ENCODE measurements at regions not wholly inside any gene's neighbourhood (a gene's known extent, or its start where the extent isn't known, plus 50 kb on each side); places are given as distances from the start of the nearest gene placed in this dataset.

- POLR2A ChIA-PET (ENCODE audit: unreplicated experiment) = no interaction called here
- H2AFZ ChIP-seq (ENCODE audit: low read length) = peak overlapping the region; percentile 64
- intact Hi-C loops (cut with micrococcal nuclease) = loop anchor here (5.0 to 10.0 kb wide), 4 partner anchors 383 to 1220 kb away; no protein-coding TSS in a partner anchor
These were observed 193.9 kb upstream of the SNX7 start for GRCh38 chr1:98467586-98467985.

GRCh38 chr1:98467122-98467521, 194.4 kb upstream of the SNX7 start:
- 0 out of 2 replicates have a peak, but pooled peaks have one; percentile 13 for ATAC-seq
- H3K9me3 ChIP-seq (ENCODE audit: low read length) = no peaks in the 10 kb centered on the region
- POLR2A ChIA-PET (ENCODE audit: unreplicated experiment) = no interaction called here
- H2AFZ ChIP-seq (ENCODE audit: low read length) = peak overlapping the region; percentile 64; the same call in 1 of the 2 replicates
- intact Hi-C loops (cut with micrococcal nuclease) = loop anchor here (5.0 to 10.0 kb wide), 4 partner anchors 382 to 1220 kb away; no protein-coding TSS in a partner anchor
- TF ChIP-seq EZH2phosphoT487 (IDR thresholded peaks at IDR 0.05; ENCODE audit: borderline replicate concordance, low read length) = no peak
- H3K79me2 ChIP-seq (ENCODE audit: low read length) = no peaks in the 10 kb centered on the region
- H3K9ac ChIP-seq (ENCODE audit: low read length) = peak overlapping the region; percentile 35; the same call in 1 of the 2 replicates
- H3K27me3 ChIP-seq (ENCODE audit: low read length) = no peaks in the 10 kb centered on the region
- CTCF ChIA-PET = interaction anchor here (0.6 kb wide), 1 partner anchor 136 kb away, joined by 3 read pairs; no protein-coding TSS in a partner anchor
- no peak for DNase-seq
- no peak overlapping the region for H3K4me3 ChIP-seq (ENCODE audit: low read length)
- H3K36me3 ChIP-seq (ENCODE audit: low read depth, low read length) = no peaks in the 10 kb centered on the region
- H3K27ac ChIP-seq (ENCODE audit: low read length) = peak overlapping the region; percentile 7; the same call in 1 of the 2 replicates
- peaks cover 16% of the 10 kb centered on the region for H3K4me1 ChIP-seq (ENCODE audit: insufficient read depth, low read length)
- H4K20me1 ChIP-seq (ENCODE audit: low read length) = no peaks in the 10 kb centered on the region
- 0 out of 2 replicates have a peak overlapping the region, but pooled peaks have one; percentile 11 for H3K4me2 ChIP-seq (ENCODE audit: low read length)
- no TSS peak for BruUV-seq (replicated peaks)
- H3K9me2 ChIP-seq (replicated peaks; ENCODE audit: low read length) = no peaks in the 10 kb centered on the region
- no peaks in the 10 kb centered on the region for H3F3A ChIP-seq (ENCODE audit: low read length, unreplicated experiment)

More at GRCh38 chr1:98467586-98467985, 193.9 kb upstream of the SNX7 start:
- no peaks in the 10 kb centered on the region for H3K9me3 ChIP-seq (ENCODE audit: low read length)
- no peaks in the 10 kb centered on the region for H4K20me1 ChIP-seq (ENCODE audit: low read length)
- peak overlapping the region; percentile 23; the same call in 1 of the 2 replicates for H3K4me2 ChIP-seq (ENCODE audit: low read length)
- H3K4me3 ChIP-seq (ENCODE audit: low read length) = no peak overlapping the region
- no peaks in the 10 kb centered on the region for H3K27me3 ChIP-seq (ENCODE audit: low read length)
- no peaks in the 10 kb centered on the region for H3F3A ChIP-seq (ENCODE audit: low read length, unreplicated experiment)
- no peaks in the 10 kb centered on the region for H3K9me2 ChIP-seq (replicated peaks; ENCODE audit: low read length)
- CTCF ChIA-PET = interaction anchor here (0.6 to 1.2 kb wide), 2 partner anchors 136 to 414 kb away, joined by 3 to 6 read pairs; no protein-coding TSS in a partner anchor
- H3K79me2 ChIP-seq (ENCODE audit: low read length) = no peaks in the 10 kb centered on the region
- no peaks in the 10 kb centered on the region for H3K36me3 ChIP-seq (ENCODE audit: low read depth, low read length)
- H3K27ac ChIP-seq (ENCODE audit: low read length) = peak overlapping the region; percentile 7; the same call in 1 of the 2 replicates
- no TSS peak for BruUV-seq (replicated peaks)
- no peak for TF ChIP-seq EZH2phosphoT487 (IDR thresholded peaks at IDR 0.05; ENCODE audit: borderline replicate concordance, low read length)
- TF ChIP-seq EZH2 (IDR thresholded peaks at IDR 0.05; ENCODE audit: low read length, unreplicated experiment) = no peak
- TF ChIP-seq CTCF (conservative IDR thresholded peaks at IDR 0.05; ENCODE audit: low read depth, low read length) = no peak
- ATAC-seq = peak; percentile 48
- peak; percentile 13 for DNase-seq
- peaks cover 16% of the 10 kb centered on the region for H3K4me1 ChIP-seq (ENCODE audit: insufficient read depth, low read length)
- peak overlapping the region; percentile 35 for H3K9ac ChIP-seq (ENCODE audit: low read length)

GRCh38 chr1:98461873-98462385, 199.6 kb upstream of the SNX7 start:
- POLR2A ChIA-PET (ENCODE audit: unreplicated experiment) = no interaction called here
- Histone ChIP-seq H3K27me3 (ENCODE audit: low read length) (no peaks in the 10 kb centered on the region), H3K9me3 (ENCODE audit: low read length) (no peaks in the 10 kb centered on the region), H3K79me2 (ENCODE audit: low read length) (no peaks in the 10 kb centered on the region), H3K4me3 (ENCODE audit: low read length) (no peak overlapping the region), H4K20me1 (ENCODE audit: low read length) (no peaks in the 10 kb centered on the region), H3K4me2 (ENCODE audit: low read length) (no peak overlapping the region), H3K36me3 (ENCODE audit: low read depth, low read length) (no peaks in the 10 kb centered on the region), H3K4me1 (ENCODE audit: insufficient read depth, low read length) (peaks cover 2% of the 10 kb centered on the region), H3K9ac (ENCODE audit: low read length) (no peak overlapping the region), H3F3A (ENCODE audit: low read length, unreplicated experiment) (no peaks in the 10 kb centered on the region), H3K9me2 (replicated peaks; ENCODE audit: low read length) (no peaks in the 10 kb centered on the region), H3K27ac (ENCODE audit: low read length) (no peak overlapping the region), H2AFZ (ENCODE audit: low read length) (no peak overlapping the region)
- TF ChIP-seq EZH2phosphoT487 (IDR thresholded peaks at IDR 0.05; ENCODE audit: borderline replicate concordance, low read length) = no peak
- TF ChIP-seq EZH2 (IDR thresholded peaks at IDR 0.05; ENCODE audit: low read length, unreplicated experiment) = no peak
- TF ChIP-seq CTCF (conservative IDR thresholded peaks at IDR 0.05; ENCODE audit: low read depth, low read length) = no peak
- DNase-seq (no peak), ATAC-seq (no peak)
- CTCF ChIA-PET = no interaction called here
- intact Hi-C loops (cut with micrococcal nuclease) = loop anchor here (10.0 kb wide), 2 partner anchors 377 to 687 kb away; no protein-coding TSS in a partner anchor
- BruUV-seq (replicated peaks) = no TSS peak
